Common myeloid progenitor, CD34-positive (primary cell): ENCODE measurements at regions not wholly inside any gene's neighbourhood (a gene's known extent, or its start where the extent isn't known, plus 50 kb on each side); places are given as distances from the start of the nearest gene placed in this dataset.

Source experiments
- CTCF ChIA-PET: fragments of 350-600 bp; sonication (Branson Sonifier 250); formaldehyde crosslinking; loops from one replicate; lab custom pipeline; 2021; ENCODE audit warnings: antibody characterized with exemption; lab: Charles Lee
- POLR2A ChIA-PET: fragments of 350-600 bp; sonication (Branson Sonifier 250); formaldehyde crosslinking; loops from one replicate; lab custom pipeline; 2021; ENCODE audit warnings: antibody characterized with exemption; lab: Charles Lee
- DNase-seq, 3 donors: peaks; one replicate each; pipeline versions ENCODE4 v3.0.0 to v3.0.0-alpha.2; 2013
- H3K27ac ChIP-seq, 2 experiments: 1 replicate in 1 of 2; 2 replicates in 1 of 2; pipeline ENCODE4 v1.7.0; 2013; ENCODE audit warnings: inconsistent platforms in 2 of 2, low read length in 2 of 2, mild to moderate bottlenecking in 2 of 2, low read depth in 1 of 2, moderate library complexity in 1 of 2; ENCODE audit not compliant: severe bottlenecking in 2 of 2, insufficient read depth in 1 of 2, poor library complexity in 1 of 2
- H3K27me3 ChIP-seq, 5 experiments: replicated peaks in 2 of 5; 1 replicate in 3 of 5; 2 replicates in 2 of 5; pipeline versions ENCODE4 v1.6.1 to v1.7.0; 2013; ENCODE audit warnings: low read length in 4 of 5, mild to moderate bottlenecking in 2 of 5, moderate library complexity in 2 of 5, inconsistent platforms in 1 of 5; ENCODE audit not compliant: insufficient read depth in 5 of 5, control insufficient read depth in 4 of 5
- H3K36me3 ChIP-seq, 4 experiments: 1 replicate in 2 of 4; 2 replicates in 2 of 4; pipeline versions ENCODE4 v1.6.1 to v1.7.0; 2013; ENCODE audit warnings: low read length in 3 of 4, control low read depth in 1 of 4, mild to moderate bottlenecking in 1 of 4; ENCODE audit not compliant: control insufficient read depth in 4 of 4, insufficient read depth in 4 of 4
- H3K4me1 ChIP-seq, 4 experiments: 1 replicate in 3 of 4; 2 replicates in 1 of 4; pipeline versions ENCODE4 v1.6.1 to v1.7.1; 2013; ENCODE audit warnings: low read length in 3 of 4, mild to moderate bottlenecking in 3 of 4, control low read depth in 1 of 4, inconsistent platforms in 1 of 4, moderate library complexity in 1 of 4; ENCODE audit not compliant: control insufficient read depth in 4 of 4, insufficient read depth in 4 of 4; ENCODE audit errors: control extremely low read depth in 1 of 4
- H3K4me3 ChIP-seq, 7 experiments: 1 replicate in 4 of 7; 2 replicates in 3 of 7; pipeline versions ENCODE4 v1.5.1 to v1.7.0; 2013; ENCODE audit warnings: mild to moderate bottlenecking in 7 of 7, low read length in 6 of 7, moderate library complexity in 6 of 7, inconsistent platforms in 2 of 7, low read depth in 2 of 7, control low read depth in 1 of 7; ENCODE audit not compliant: insufficient read depth in 4 of 7, control insufficient read depth in 1 of 7; ENCODE audit errors: extremely low read depth in 1 of 7
- H3K9me3 ChIP-seq, 5 experiments: 1 replicate in 4 of 5; 2 replicates in 1 of 5; pipeline versions ENCODE4 v1.6.1 to v1.7.1; 2013; ENCODE audit warnings: low read length in 4 of 5, mild to moderate bottlenecking in 2 of 5, inconsistent platforms in 1 of 5, low read depth in 1 of 5, moderate library complexity in 1 of 5; ENCODE audit not compliant: control insufficient read depth in 4 of 5, insufficient read depth in 2 of 5; ENCODE audit errors: control extremely low read depth in 1 of 5
- WGBS: methylation state at CpG from one replicate; pipeline ENCODE4 v1.1.5; 2013; ENCODE audit not compliant: insufficient coverage; 5-methylcytosine and 5-hydroxymethylcytosine counted together

- H3K27me3 ChIP-seq: no peaks in the 10 kb centered on the region
- POLR2A ChIA-PET: no interaction called here
- CTCF ChIA-PET: no interaction called here
These were observed 89.2 kb downstream of the DMRTA1 start for GRCh38 chr9:22535780-22536179.

GRCh38 chr9:22537721-22538120 is 91.1 kb downstream of the DMRTA1 start:
- no peaks in the 10 kb centered on the region for H3K27me3 ChIP-seq
- no peaks in the 10 kb centered on the region for H3K9me3 ChIP-seq
- no CpG with 5 or more reads among the region's 5 CpGs for WGBS
- H3K36me3 ChIP-seq: no peaks in the 10 kb centered on the region
- H3K27ac ChIP-seq: no peak overlapping the region
- H3K4me3 ChIP-seq: no peak overlapping the region
- CTCF ChIA-PET: no interaction called here
- H3K4me1 ChIP-seq: no peaks in the 10 kb centered on the region
- POLR2A ChIA-PET: no interaction called here
- no peak for DNase-seq

More at GRCh38 chr9:22535780-22536179, 89.2 kb downstream of the DMRTA1 start:
- Histone ChIP-seq H3K9me3 (no peaks in the 10 kb centered on the region), H3K4me3 (no peak overlapping the region), H3K27ac (no peak overlapping the region), H3K36me3 (no peaks in the 10 kb centered on the region), H3K4me1 (no peaks in the 10 kb centered on the region)
- DNase-seq: no peak

- Histone ChIP-seq H3K27me3 (no peaks in the 10 kb centered on the region), H3K4me1 (no peaks in the 10 kb centered on the region), H3K4me3 (no peak overlapping the region), H3K9me3 (no peaks in the 10 kb centered on the region), H3K27ac (no peak overlapping the region), H3K36me3 (no peaks in the 10 kb centered on the region)
- 100% methylated on average over 2 of the region's 2 CpGs for WGBS
- DNase-seq: no peak
- CTCF ChIA-PET: no interaction called here
- POLR2A ChIA-PET: no interaction called here
These were observed 102.0 kb downstream of the DMRTA1 start for GRCh38 chr9:22548625-22549024.

- Histone ChIP-seq H3K36me3 (no peaks in the 10 kb centered on the region), H3K27ac (no peak overlapping the region), H3K4me1 (no peaks in the 10 kb centered on the region), H3K4me3 (no peak overlapping the region), H3K9me3 (peaks cover 0 to 5% (median 0%) of the 10 kb centered on the region in 5 experiments), H3K27me3 (no peaks in the 10 kb centered on the region)
- ChIA-PET CTCF (no interaction called here), POLR2A (no interaction called here)
- DNase-seq: no peak
- WGBS: no CpG with 5 or more reads among the region's 2 CpGs
These were observed 128.1 kb downstream of the DMRTA1 start for GRCh38 chr9:22574740-22575139.

- POLR2A ChIA-PET: no interaction called here
- CTCF ChIA-PET: interaction anchor here (0.7 kb wide), 1 partner anchor 129 kb away, joined by 3 read pairs; no protein-coding TSS in a partner anchor
These were observed 134.2 kb downstream of the DMRTA1 start for GRCh38 chr9:22580788-22581187.

GRCh38 chr9:22582221-22582620 is 135.6 kb downstream of the DMRTA1 start:
- no peaks in the 10 kb centered on the region for H3K4me1 ChIP-seq
- no peak for DNase-seq
- H3K27ac ChIP-seq: no peak overlapping the region
- H3K4me3 ChIP-seq: no peak overlapping the region
- ChIA-PET CTCF (no interaction called here), POLR2A (no interaction called here)
- no peaks in the 10 kb centered on the region for H3K27me3 ChIP-seq
- H3K9me3 ChIP-seq: peaks cover 0 to 7% (median 3%) of the 10 kb centered on the region in 5 experiments
- no peaks in the 10 kb centered on the region for H3K36me3 ChIP-seq

More at GRCh38 chr9:22580788-22581187, 134.2 kb downstream of the DMRTA1 start:
- H3K36me3 ChIP-seq: no peaks in the 10 kb centered on the region
- no peaks in the 10 kb centered on the region for H3K4me1 ChIP-seq
- no peak for DNase-seq
- H3K4me3 ChIP-seq: no peak overlapping the region
- no peaks in the 10 kb centered on the region for H3K27me3 ChIP-seq
- WGBS: 79% methylated on average over 4 of the region's 4 CpGs
- peaks cover 0 to 7% (median 3%) of the 10 kb centered on the region in 5 experiments for H3K9me3 ChIP-seq
- no peak overlapping the region for H3K27ac ChIP-seq

GRCh38 chr9:22588918-22589317 is 142.3 kb downstream of the DMRTA1 start:
- DNase-seq: no peak
- no peaks in the 10 kb centered on the region for H3K27me3 ChIP-seq
- 94% methylated on average over 2 of the region's 5 CpGs for WGBS
- H3K36me3 ChIP-seq: no peaks in the 10 kb centered on the region
- no peak overlapping the region for H3K4me3 ChIP-seq
- H3K9me3 ChIP-seq: no peaks in the 10 kb centered on the region
- H3K4me1 ChIP-seq: no peaks in the 10 kb centered on the region
- ChIA-PET CTCF (no interaction called here), POLR2A (no interaction called here)
- no peak overlapping the region for H3K27ac ChIP-seq
